ENCODE measurements at regions not wholly inside any gene's neighbourhood (a gene's known extent, or its start where the extent isn't known, plus 50 kb on each side); places are given as distances from the start of the nearest gene placed in this dataset.
"Not testable (repeated sequence)": the region's sequence is repeated elsewhere in the genome, so short reads cannot be mapped to it uniquely, and the experiment has no call there.

GRCh38 chr9:764986-765385 is 76.5 kb upstream of the DMRT1 start:
- FAIRE-seq (no peak), DNase-seq (ENCODE audit: insufficient read length) (no peak)
- TF ChIP-seq POLR2AphosphoS5 (IDR thresholded peaks at IDR 0.05; ENCODE audit: low read depth, low read length) (no peak), TAF1 (IDR thresholded peaks at IDR 0.05; ENCODE audit: borderline replicate concordance, low read depth, low read length) (no peak), POLR2A (IDR thresholded peaks at IDR 0.05; ENCODE audit: low read depth, low read length) (no peak)

GRCh38 chr9:767061-767561 is 74.4 kb upstream of the DMRT1 start:
- DNase-seq (ENCODE audit: insufficient read length); FAIRE-seq: not testable (repeated sequence)

GRCh38 chr9:776086-776485 is 65.4 kb upstream of the DMRT1 start:
- FAIRE-seq (no peak), DNase-seq (ENCODE audit: insufficient read length) (no peak)
- TF ChIP-seq POLR2A (IDR thresholded peaks at IDR 0.05; ENCODE audit: low read depth, low read length) (no peak), TAF1 (IDR thresholded peaks at IDR 0.05; ENCODE audit: borderline replicate concordance, low read depth, low read length) (no peak), POLR2AphosphoS5 (IDR thresholded peaks at IDR 0.05; ENCODE audit: low read depth, low read length) (no peak)

GRCh38 chr9:777978-778377 is 63.5 kb upstream of the DMRT1 start:
- FAIRE-seq (no peak), DNase-seq (ENCODE audit: insufficient read length) (no peak)
- no peak for TF ChIP-seq POLR2AphosphoS5 (IDR thresholded peaks at IDR 0.05; ENCODE audit: low read depth, low read length)
- TF ChIP-seq TAF1 (IDR thresholded peaks at IDR 0.05; ENCODE audit: borderline replicate concordance, low read depth, low read length), result no peak

GRCh38 chr9:784202-784601 is 57.3 kb upstream of the DMRT1 start:
- DNase-seq (ENCODE audit: insufficient read length) (no peak), FAIRE-seq (no peak)
- TF ChIP-seq POLR2AphosphoS5 (IDR thresholded peaks at IDR 0.05; ENCODE audit: low read depth, low read length) (no peak), TAF1 (IDR thresholded peaks at IDR 0.05; ENCODE audit: borderline replicate concordance, low read depth, low read length) (no peak), POLR2A (IDR thresholded peaks at IDR 0.05; ENCODE audit: low read depth, low read length) (no peak)

GRCh38 chr9:784916-785315 is 56.6 kb upstream of the DMRT1 start:
- FAIRE-seq, result no peak
- TF ChIP-seq POLR2A (IDR thresholded peaks at IDR 0.05; ENCODE audit: low read depth, low read length) (no peak), POLR2AphosphoS5 (IDR thresholded peaks at IDR 0.05; ENCODE audit: low read depth, low read length) (no peak), TAF1 (IDR thresholded peaks at IDR 0.05; ENCODE audit: borderline replicate concordance, low read depth, low read length) (no peak)
- DNase-seq (ENCODE audit: insufficient read length), result no peak

- no peak for TF ChIP-seq POLR2AphosphoS5 (IDR thresholded peaks at IDR 0.05; ENCODE audit: low read depth, low read length)
- no peak for FAIRE-seq
- DNase-seq (ENCODE audit: insufficient read length), result no peak
These were observed 55.5 kb upstream of the DMRT1 start for GRCh38 chr9:785997-786396.

- no peak for FAIRE-seq
- no peak for DNase-seq (ENCODE audit: insufficient read length)
- TF ChIP-seq POLR2A (IDR thresholded peaks at IDR 0.05; ENCODE audit: low read depth, low read length) (no peak), POLR2AphosphoS5 (IDR thresholded peaks at IDR 0.05; ENCODE audit: low read depth, low read length) (no peak), TAF1 (IDR thresholded peaks at IDR 0.05; ENCODE audit: borderline replicate concordance, low read depth, low read length) (no peak)
These were observed 55.1 kb upstream of the DMRT1 start for GRCh38 chr9:786405-786804.

GRCh38 chr9:788777-789176 is 52.7 kb upstream of the DMRT1 start:
- no peak for DNase-seq (ENCODE audit: insufficient read length)
- no peak for FAIRE-seq
- TF ChIP-seq TAF1 (IDR thresholded peaks at IDR 0.05; ENCODE audit: borderline replicate concordance, low read depth, low read length) (no peak), POLR2A (IDR thresholded peaks at IDR 0.05; ENCODE audit: low read depth, low read length) (no peak), POLR2AphosphoS5 (IDR thresholded peaks at IDR 0.05; ENCODE audit: low read depth, low read length) (no peak)
